K562 (cell line): ENCODE measurements at regions not wholly inside any gene's neighbourhood (a gene's known extent, or its start where the extent isn't known, plus 50 kb on each side); places are given as distances from the start of the nearest gene placed in this dataset.

Source experiments
- ATAC-seq: fragments of 200-7000 bp; cut with Tn5 transposase; 3 replicates; pipeline ENCODE4 v1.9.1; 2020; ENCODE audit warnings: moderate library complexity
- BruUV-seq: library from RNA; stranded (reverse); fragments of 400-500 nt; replicated peaks from 2 replicates; lab custom pipeline; 2021; lab: Mats Ljungman, UMichigan
- CTCF ChIA-PET: fragments of 300-600 bp; formaldehyde crosslinking; extraction: SDS; loops from one replicate; lab custom pipeline; 2021; ENCODE audit warnings: low intra/inter-chr PET ratio; lab: Yijun Ruan, JAX
- POLR2A ChIA-PET: fragments of 300-600, 350-650 bp; sonication (Branson Sonifier 250); formaldehyde crosslinking; extraction: SDS; loops from one replicate; lab custom pipeline; 2021; ENCODE audit warnings: antibody characterized with exemption, inconsistent platforms; lab: Yijun Ruan, JAX
- DNase-seq, 4 experiments: peaks; one replicate each; pipeline versions ENCODE4 v3.0.0 to v3.0.0-alpha.2; 2011 to 2018; ENCODE audit warnings: low spot score in 3 of 4, mixed read lengths in 3 of 4; ENCODE audit errors: extremely low read depth in 1 of 4
- FAIRE-seq: peaks from 2 replicates; lab custom pipeline; 2011; peaks lifted over from hg19 to GRCh38; lab: Jason Lieb, UNC
- H2AFZ ChIP-seq: 2 replicates; pipeline ENCODE4 v1.6.0; 2011; ENCODE audit warnings: low read depth, low read length, control low read depth, inconsistent platforms
- H3K27ac ChIP-seq: fragments of 200-600 bp; 3 replicates; pipeline ENCODE4 v1.8.0; 2011; ENCODE audit warnings: low read depth, mild to moderate bottlenecking, control low read depth, inconsistent platforms, low read length, moderate library complexity, mixed read lengths; ENCODE audit errors: extremely low read depth
- H3K27me3 ChIP-seq, 2 experiments: fragments of 300-600 bp in 1 of 2; 2 replicates in 1 of 2; 3 replicates in 1 of 2; pipeline versions ENCODE4 v1.6.0 to v1.8.0; 2011; ENCODE audit warnings: inconsistent platforms in 2 of 2, low read length in 2 of 2, mild to moderate bottlenecking in 1 of 2, mixed read lengths in 1 of 2, moderate library complexity in 1 of 2; ENCODE audit not compliant: control insufficient read depth in 2 of 2, insufficient read depth in 2 of 2
- H3K36me3 ChIP-seq: fragments of 300-600 bp; 3 replicates; pipeline ENCODE4 v1.8.0; 2011; ENCODE audit warnings: mild to moderate bottlenecking, low read length, inconsistent platforms; ENCODE audit not compliant: control insufficient read depth, insufficient read depth
- H3K4me1 ChIP-seq, 2 experiments: fragments of 200-600 bp in 1 of 2; replicated peaks in 1 of 2; 2 replicates in 1 of 2; 3 replicates in 1 of 2; pipeline versions ENCODE4 v1.5.1 to v1.8.0; 2011; ENCODE audit warnings: inconsistent platforms in 2 of 2, low read length in 2 of 2, mild to moderate bottlenecking in 1 of 2, mixed read lengths in 1 of 2, moderate library complexity in 1 of 2; ENCODE audit not compliant: control insufficient read depth in 2 of 2, insufficient read depth in 2 of 2
- H3K4me2 ChIP-seq: 2 replicates; pipeline ENCODE4 v1.6.1; 2011; ENCODE audit warnings: low read length, control low read depth, inconsistent platforms, mixed read lengths; ENCODE audit not compliant: insufficient read depth
- H3K4me3 ChIP-seq: fragments of 200-600 bp; sonication (generic), shearing (Covaris generic); 2 replicates; pipeline ENCODE4 v1.5.1; 2016; ENCODE audit warnings: control low read depth, inconsistent platforms
- H3K79me2 ChIP-seq: fragments of 200-600 bp; 3 replicates; pipeline ENCODE4 v1.8.0; 2011; ENCODE audit warnings: low read length, inconsistent platforms; ENCODE audit not compliant: control insufficient read depth, insufficient read depth
- H3K9ac ChIP-seq, 2 experiments: 2 replicates each; pipeline versions ENCODE4 v1.6.0 to v1.6.1; 2011; ENCODE audit warnings: low read depth in 2 of 2, low read length in 2 of 2, control low read depth in 1 of 2, inconsistent platforms in 1 of 2, mild to moderate bottlenecking in 1 of 2, mixed read lengths in 1 of 2; ENCODE audit not compliant: insufficient read depth in 1 of 2
- H3K9me1 ChIP-seq: one replicate; pipeline ENCODE4 v1.6.0; 2011; ENCODE audit warnings: inconsistent platforms, mild to moderate bottlenecking, low read length, moderate library complexity; ENCODE audit not compliant: control insufficient read depth, insufficient read depth
- H3K9me3 ChIP-seq: replicated peaks from 2 replicates; pipeline ENCODE4 v1.5.1; 2011; ENCODE audit warnings: low read depth, low read length, inconsistent platforms; ENCODE audit not compliant: control insufficient read depth, insufficient read depth
- H4K20me1 ChIP-seq: replicated peaks from 2 replicates; pipeline ENCODE4 v1.6.1; 2011; ENCODE audit warnings: low read length, inconsistent platforms, mixed read lengths; ENCODE audit not compliant: control insufficient read depth, insufficient read depth
- CREB3 ChIP-seq: fragments of 450-650 bp; conservative IDR thresholded peaks from 2 replicates; pipeline ENCODE4 v1.6.1; 2016; ENCODE audit warnings: missing genetic modification characterization, low read depth, mild to moderate bottlenecking, missing compliant biosample characterization, moderate library complexity
- DLX4 ChIP-seq: fragments of 250-450 bp; sonication (Bioruptor Pico); IDR thresholded peaks from 2 replicates; pipeline ENCODE4 v1.6.1; 2021; ENCODE audit warnings: mild to moderate bottlenecking
- ELF1 ChIP-seq: fragments of 200-800 bp; sonication (Bioruptor generic); IDR thresholded peaks from 2 replicates; pipeline ENCODE4 v1.6.1; 2016; ENCODE audit warnings: missing genetic modification characterization, missing compliant biosample characterization
- KAT8 ChIP-seq: fragments of 450-650 bp; IDR thresholded peaks from 2 replicates; pipeline ENCODE4 v1.6.1; 2016; ENCODE audit warnings: low read depth, mild to moderate bottlenecking
- KDM1A ChIP-seq, 2 experiments: fragments of 450-650 bp; IDR thresholded peaks; 2 replicates each; pipeline ENCODE4 v1.6.1; 2016; ENCODE audit warnings: mild to moderate bottlenecking in 2 of 2
- POLR2H ChIP-seq: IDR thresholded peaks from 2 replicates; pipeline ENCODE4 v1.6.1; 2016; ENCODE audit warnings: missing genetic modification characterization, low read depth, mild to moderate bottlenecking, control low read depth, missing compliant biosample characterization, moderate library complexity
- PYGO2 ChIP-seq: fragments of 450-650 bp; IDR thresholded peaks from 2 replicates; pipeline ENCODE4 v1.6.1; 2016; ENCODE audit warnings: mild to moderate bottlenecking, missing genetic modification characterization, moderate library complexity, missing compliant biosample characterization
- RBM17 ChIP-seq: fragments of 200-400 bp; formaldehyde crosslinking; IDR thresholded peaks from 2 replicates; pipeline ENCODE4 v1.6.1; 2017; ENCODE audit warnings: low read depth, mild to moderate bottlenecking, low read length, borderline replicate concordance
- REST ChIP-seq, 2 experiments: fragments of 450-650 bp; formaldehyde crosslinking in 1 of 2; IDR thresholded peaks; 2 replicates each; pipeline versions ENCODE4 v1.4.0 to v1.6.1; 2014 to 2020; ENCODE audit warnings: mild to moderate bottlenecking in 2 of 2, borderline replicate concordance in 1 of 2, low read depth in 1 of 2
- TCF15 ChIP-seq: fragments of 250-450 bp; sonication (Bioruptor Pico); IDR thresholded peaks from 2 replicates; pipeline ENCODE4 v1.8.0; 2022; ENCODE audit warnings: moderate library complexity, mild to moderate bottlenecking, inconsistent platforms
- WGBS: fragments of 100-300 bp; shearing (Covaris generic); methylation state at CpG from one replicate; pipeline ENCODE4 v1.1.6; 2016; ENCODE audit warnings: low coverage, mixed read lengths; ENCODE audit not compliant: insufficient coverage; ENCODE audit errors: missing lambda C conversion rate; 5-methylcytosine and 5-hydroxymethylcytosine counted together
- in situ Hi-C: fragments of 300-500 bp; cut with MboI; formaldehyde crosslinking; loops from 4 replicates; pipeline ENCODE4 v1.15.0; 2018; ENCODE audit warnings: inconsistent platforms, mixed read lengths
- intact Hi-C: fragments of 100-400 bp; cut with micrococcal nuclease; formaldehyde crosslinking; loops from 2 replicates; pipeline ENCODE4 v1.14.2; 2022

GRCh38 chr1:177705839-177706238, 264.0 kb downstream of the SEC16B start:
- in situ Hi-C loops (no loop called here), intact Hi-C loops (no loop called here)
- FAIRE-seq (no peak), DNase-seq (no peak), ATAC-seq (no peak)
- BruUV-seq: no TSS peak
- Histone ChIP-seq H3K4me3 (no peak overlapping the region), H3K27me3 (no peaks in the 10 kb centered on the region), H3K79me2 (no peaks in the 10 kb centered on the region), H4K20me1 (no peaks in the 10 kb centered on the region), H3K27ac (no peak overlapping the region), H3K4me1 (no peaks in the 10 kb centered on the region), H2AFZ (no peak overlapping the region), H3K9me3 (no peaks in the 10 kb centered on the region), H3K36me3 (no peaks in the 10 kb centered on the region), H3K4me2 (no peak overlapping the region), H3K9me1 (no peaks in the 10 kb centered on the region), H3K9ac (no peak overlapping the region)
- TF ChIP-seq POLR2H (tag) (no peak), REST (IDR thresholded peaks at IDR 0.05; ENCODE audit: borderline replicate concordance) (no peak), REST (CRISPR knock-in tag; IDR thresholded peaks at IDR 0.05; ENCODE audit: low read depth) (no peak), DLX4 (CRISPR knock-in tag) (no peak), PYGO2 (tag) (no peak), CREB3 (no peak), TCF15 (no peak), ELF1 (tag) (no peak), KDM1A (IDR thresholded peaks at IDR 0.05) (no peak), RBM17 (no peak), KAT8 (no peak)
- CTCF ChIA-PET: no interaction called here
- POLR2A ChIA-PET: no interaction called here
- 3% methylated on average over 5 of the region's 5 CpGs for WGBS
